Left renal cortex interstitium (tissue), 4 donors: ENCODE measurements at regions not wholly inside any gene's neighbourhood (a gene's known extent, or its start where the extent isn't known, plus 50 kb on each side); places are given as distances from the start of the nearest gene placed in this dataset.

Experiments
- DNase-seq, 4 donors: peaks; one replicate each; pipeline ENCODE4 v3.0.0-alpha.2; 2013; ENCODE audit warnings: low read depth in 4 of 4, low spot score in 2 of 4, missing footprints in 1 of 4

GRCh38 chr6:106035655-106036054, 50.5 kb upstream of the PRDM1 start:
- DNase-seq: no peak

GRCh38 chr6:106033806-106034205, 52.3 kb upstream of the PRDM1 start:
- no peak for DNase-seq

- DNase-seq: no peak
Observed at GRCh38 chr6:106027758-106028157, 58.4 kb upstream of the PRDM1 start.

- peak in 3 of 4 donors; percentile 5 to 27 (median 20) for DNase-seq
Observed at GRCh38 chr6:106026748-106027715, 59.1 kb upstream of the PRDM1 start.

- DNase-seq: no peak
Observed at GRCh38 chr6:106025655-106026054, 60.5 kb upstream of the PRDM1 start.

GRCh38 chr6:106022801-106023200, 63.3 kb upstream of the PRDM1 start:
- no peak for DNase-seq

DNA sequence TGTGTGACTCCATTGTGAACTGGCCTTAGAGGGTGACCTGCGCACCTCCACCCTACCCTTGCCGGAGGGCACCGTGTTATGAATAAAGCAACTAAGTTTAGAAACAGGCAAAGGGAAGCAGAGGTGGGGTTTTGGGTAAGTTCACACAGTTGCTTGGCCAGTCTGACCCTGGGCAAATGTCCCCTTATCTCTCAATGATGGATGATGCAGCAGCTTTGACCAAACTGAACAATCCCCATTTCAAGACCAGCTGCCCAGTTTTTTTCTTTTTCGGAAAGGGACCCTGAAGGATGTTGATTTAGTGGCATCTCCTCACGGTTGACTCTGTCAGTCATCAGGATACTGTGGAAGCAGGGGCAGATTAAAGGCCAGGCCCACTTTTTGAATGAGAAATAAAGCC, 68.7 kb upstream of the PRDM1 start:
- no peak for DNase-seq

- DNase-seq: no peak
Observed at GRCh38 chr6:106014955-106015354, 71.2 kb upstream of the PRDM1 start.

DNA sequence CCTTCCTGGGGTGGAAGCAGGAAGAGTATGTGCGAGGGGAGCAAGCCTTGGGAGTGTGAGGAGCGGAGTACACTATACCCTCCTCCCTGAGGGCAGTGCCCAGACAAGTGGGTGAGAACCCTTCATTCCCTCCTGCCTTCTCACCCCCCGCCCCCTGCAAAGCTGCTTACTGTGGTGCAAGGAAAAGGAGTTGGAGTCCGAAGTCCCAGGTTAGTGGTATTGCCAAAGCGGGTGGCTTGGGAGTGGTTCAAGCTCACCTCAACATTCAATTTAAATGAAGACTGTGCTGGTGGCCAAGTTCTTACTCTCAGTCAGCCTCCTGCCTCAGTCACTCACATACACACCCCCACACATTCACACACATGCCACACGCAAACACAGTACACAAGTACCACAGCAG, 74.7 kb upstream of the PRDM1 start:
- DNase-seq: no peak

DNA sequence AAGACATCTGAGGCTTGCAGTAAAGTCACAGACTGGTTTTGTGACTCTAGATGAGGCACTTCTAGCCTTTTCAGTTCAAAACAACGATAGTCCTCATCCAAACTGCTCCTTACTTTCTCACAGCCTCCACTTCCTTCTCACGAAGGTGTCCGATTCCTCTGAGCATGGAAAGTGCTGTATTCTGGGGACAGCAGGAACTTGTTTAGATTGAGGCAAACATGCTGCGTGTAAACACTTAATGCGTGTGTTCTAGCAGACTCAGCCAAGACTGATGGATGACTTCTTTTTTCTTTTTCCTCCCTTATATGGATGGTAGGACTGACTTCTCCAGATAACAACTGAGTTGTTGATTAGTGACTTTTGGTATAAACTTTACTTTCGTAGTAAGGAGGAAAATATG, 80.2 kb upstream of the PRDM1 start:
- DNase-seq: no peak

DNA sequence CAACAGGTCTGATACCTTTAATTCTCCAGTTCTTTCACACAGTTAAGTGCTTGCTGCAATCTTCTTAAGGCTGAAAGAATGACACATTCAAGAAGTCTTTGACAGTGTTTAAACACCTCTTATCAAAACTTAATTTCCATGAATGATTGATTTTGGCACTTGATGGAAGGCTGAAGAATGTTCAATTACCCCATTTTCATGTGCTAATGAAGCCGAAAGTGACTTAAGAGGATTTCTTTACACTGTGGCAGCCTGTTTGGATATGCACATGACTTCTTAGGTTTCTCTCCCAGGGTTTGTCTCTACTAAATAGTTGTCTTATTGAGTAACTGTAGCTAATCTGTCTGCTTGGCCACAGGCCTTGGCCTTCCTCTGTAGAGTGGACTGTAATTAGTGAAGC, 81.1 kb upstream of the PRDM1 start:
- DNase-seq: no peak

GRCh38 chr6:106003268-106003987, 82.7 kb upstream of the PRDM1 start:
- no peak for DNase-seq

GRCh38 chr6:106002005-106002404, 84.1 kb upstream of the PRDM1 start:
- DNase-seq: no peak

DNA sequence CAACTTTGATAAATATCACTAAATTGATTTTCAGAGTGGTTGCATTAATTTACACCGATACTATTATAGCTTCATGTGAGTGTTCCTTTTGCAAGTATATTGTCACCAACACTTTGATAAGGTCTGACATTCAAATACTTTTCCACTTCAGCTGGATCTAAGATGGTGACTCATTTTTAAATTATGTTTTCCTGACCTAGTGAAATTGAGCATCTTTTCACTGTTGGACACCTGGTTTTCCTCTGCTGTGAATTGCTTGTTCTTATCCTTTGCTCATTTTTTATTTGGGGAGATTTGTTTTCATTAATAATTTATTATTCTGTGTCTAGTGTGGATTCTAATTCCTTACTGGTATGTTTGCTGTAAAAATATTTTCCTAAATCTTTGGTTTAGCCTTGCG, 85.2 kb upstream of the PRDM1 start:
- no peak for DNase-seq

- DNase-seq: no peak
Observed at GRCh38 chr6:105997482-105997881, 88.7 kb upstream of the PRDM1 start.

DNA sequence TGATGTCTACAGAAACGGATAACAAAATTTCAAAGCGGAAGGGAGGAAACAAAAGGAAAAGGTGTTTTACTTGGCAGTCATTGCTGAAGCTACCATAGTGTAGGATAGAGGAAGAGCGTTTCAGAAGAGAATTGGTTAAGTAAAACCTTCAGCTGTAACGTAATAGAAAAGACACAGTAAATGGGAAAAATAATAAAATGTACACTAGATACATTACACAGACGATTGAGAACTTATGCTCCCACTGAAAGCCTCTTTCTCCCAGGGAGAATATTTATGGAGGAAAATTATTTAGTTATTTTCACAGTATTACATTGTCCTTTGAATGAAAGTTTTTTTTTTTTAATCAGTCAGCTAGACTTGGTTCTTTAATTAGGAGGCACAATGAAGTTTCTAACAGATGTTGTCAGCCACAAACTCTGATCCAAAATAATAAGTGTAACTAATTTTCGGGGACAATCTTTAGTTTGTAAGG, 90.7 kb upstream of the PRDM1 start:
- DNase-seq: no peak

- DNase-seq: peak in 2 of 4 donors; percentile 38 to 65
Observed at GRCh38 chr6:105994591-105995390, 91.3 kb upstream of the PRDM1 start.

- DNase-seq: peak in 1 of 4 donors; percentile 13
Observed at GRCh38 chr6:105994118-105994590, 92.0 kb upstream of the PRDM1 start.

- no peak for DNase-seq
Observed at GRCh38 chr6:105993341-105994117, 92.6 kb upstream of the PRDM1 start.
